DND-41 (cell line): ENCODE measurements at regions not wholly inside any gene's neighbourhood (a gene's known extent, or its start where the extent isn't known, plus 50 kb on each side); places are given as distances from the start of the nearest gene placed in this dataset.

Experiments
- ATAC-seq: fragments of 200-7000 bp; cut with Tn5 transposase; 3 replicates; pipeline ENCODE4 v1.9.1; 2021; ENCODE audit warnings: low read depth; ENCODE audit not compliant: insufficient read depth
- DNase-seq: peaks from one replicate; pipeline ENCODE4 v3.0.0-alpha.2; 2020
- H2AFZ ChIP-seq: 2 replicates; pipeline ENCODE4 v1.6.0; 2012; ENCODE audit warnings: low read depth, low read length
- H3K27ac ChIP-seq: 2 replicates; pipeline ENCODE4 v1.5.1; 2012; ENCODE audit warnings: low read length, inconsistent platforms
- H3K27me3 ChIP-seq: fragments of 200-600 bp; sonication (generic); 2 replicates; pipeline ENCODE4 v1.6.0; 2012; ENCODE audit warnings: low read length, mild to moderate bottlenecking, inconsistent platforms; ENCODE audit not compliant: insufficient read depth, poor library complexity
- H3K36me3 ChIP-seq: 2 replicates; pipeline ENCODE4 v1.5.1; 2012; ENCODE audit warnings: low read length, inconsistent platforms; ENCODE audit not compliant: insufficient read depth
- H3K4me1 ChIP-seq: 2 replicates; pipeline ENCODE4 v1.5.1; 2012; ENCODE audit warnings: mild to moderate bottlenecking, low read length; ENCODE audit not compliant: insufficient read depth
- H3K4me2 ChIP-seq: 2 replicates; pipeline ENCODE4 v1.6.0; 2012; ENCODE audit warnings: mild to moderate bottlenecking, moderate library complexity, low read length, inconsistent platforms; ENCODE audit not compliant: insufficient read depth
- H3K4me3 ChIP-seq, 2 experiments: fragments of 200-600 bp in 1 of 2; shearing (Covaris generic) in 1 of 2; 2 replicates each; pipeline ENCODE4 v1.5.1; 2012 to 2016; ENCODE audit warnings: inconsistent platforms in 2 of 2, low read length in 2 of 2, mild to moderate bottlenecking in 2 of 2, low read depth in 1 of 2, moderate library complexity in 1 of 2
- H3K79me2 ChIP-seq: 2 replicates; pipeline ENCODE4 v1.6.0; 2012; ENCODE audit warnings: low read length, inconsistent platforms; ENCODE audit not compliant: insufficient read depth
- H3K9ac ChIP-seq: 2 replicates; pipeline ENCODE4 v1.6.0; 2012; ENCODE audit warnings: low read depth, mild to moderate bottlenecking, inconsistent platforms, low read length, moderate library complexity
- H3K9me3 ChIP-seq: 2 replicates; pipeline ENCODE4 v1.5.1; 2012; ENCODE audit warnings: low read length, moderate library complexity, mild to moderate bottlenecking, inconsistent platforms; ENCODE audit not compliant: insufficient read depth, severe bottlenecking
- H4K20me1 ChIP-seq: 2 replicates; pipeline ENCODE4 v1.6.0; 2012; ENCODE audit warnings: low read length; ENCODE audit not compliant: insufficient read depth
- CTCF ChIP-seq: IDR thresholded peaks from 2 replicates; pipeline ENCODE4 v1.5.1; 2012; ENCODE audit warnings: borderline replicate concordance, low read length, moderate library complexity, mild to moderate bottlenecking; ENCODE audit not compliant: poor library complexity, severe bottlenecking; ENCODE audit errors: extremely low read depth
- EZH2 ChIP-seq: IDR thresholded peaks from 3 replicates; pipeline ENCODE4 v1.6.1; 2012; ENCODE audit warnings: borderline replicate concordance, low read depth, mild to moderate bottlenecking, moderate library complexity, low read length, inconsistent platforms; ENCODE audit not compliant: severe bottlenecking

- Histone ChIP-seq H3K36me3 (no peaks in the 10 kb centered on the region), H3K27ac (no peak overlapping the region), H3K9ac (no peak overlapping the region), H4K20me1 (no peaks in the 10 kb centered on the region), H3K79me2 (no peaks in the 10 kb centered on the region), H2AFZ (no peak overlapping the region), H3K9me3 (no peaks in the 10 kb centered on the region), H3K27me3 (peaks cover 14% of the 10 kb centered on the region), H3K4me1 (no peaks in the 10 kb centered on the region), H3K4me2 (no peak overlapping the region), H3K4me3 (no peak overlapping the region)
- TF ChIP-seq EZH2 (no peak), CTCF (no peak)
- ATAC-seq (no peak), DNase-seq (no peak)
Observed at GRCh38 chr15:31577108-31577507, 250.5 kb downstream of the KLF13 start.

GRCh38 chr15:31579282-31579681 is 252.6 kb downstream of the KLF13 start:
- DNase-seq (no peak), ATAC-seq (no peak)
- H3K36me3 ChIP-seq: no peaks in the 10 kb centered on the region
- no peak overlapping the region for H3K27ac ChIP-seq
- no peak overlapping the region for H2AFZ ChIP-seq
- H3K4me2 ChIP-seq: no peak overlapping the region
- peaks cover 12% of the 10 kb centered on the region for H3K27me3 ChIP-seq
- no peak overlapping the region for H3K4me3 ChIP-seq
- no peaks in the 10 kb centered on the region for H3K79me2 ChIP-seq
- H3K4me1 ChIP-seq: no peaks in the 10 kb centered on the region
- no peak overlapping the region for H3K9ac ChIP-seq
- TF ChIP-seq CTCF (no peak), EZH2 (no peak)
- no peaks in the 10 kb centered on the region for H3K9me3 ChIP-seq
- H4K20me1 ChIP-seq: no peaks in the 10 kb centered on the region

- H3K4me1 ChIP-seq: no peaks in the 10 kb centered on the region
- H3K79me2 ChIP-seq: no peaks in the 10 kb centered on the region
- no peak overlapping the region for H2AFZ ChIP-seq
- H4K20me1 ChIP-seq: no peaks in the 10 kb centered on the region
- ATAC-seq (no peak), DNase-seq (no peak)
- H3K36me3 ChIP-seq: no peaks in the 10 kb centered on the region
- H3K27ac ChIP-seq: no peak overlapping the region
- no peak overlapping the region for H3K4me3 ChIP-seq
- H3K27me3 ChIP-seq: peaks cover 9% of the 10 kb centered on the region
- no peak overlapping the region for H3K4me2 ChIP-seq
- H3K9ac ChIP-seq: no peak overlapping the region
- TF ChIP-seq EZH2 (no peak), CTCF (no peak)
- no peaks in the 10 kb centered on the region for H3K9me3 ChIP-seq
Observed at GRCh38 chr15:31579976-31580375, 253.3 kb downstream of the KLF13 start.

- Histone ChIP-seq H3K9me3 (no peaks in the 10 kb centered on the region), H3K36me3 (no peaks in the 10 kb centered on the region), H3K27me3 (peaks cover 3% of the 10 kb centered on the region), H3K79me2 (no peaks in the 10 kb centered on the region), H2AFZ (no peak overlapping the region), H3K27ac (no peak overlapping the region), H3K4me3 (no peak overlapping the region), H3K4me1 (no peaks in the 10 kb centered on the region), H3K4me2 (no peak overlapping the region), H3K9ac (no peak overlapping the region), H4K20me1 (no peaks in the 10 kb centered on the region)
- no peak for TF ChIP-seq CTCF
- no peak for TF ChIP-seq EZH2
- no peak for ATAC-seq
- no peak for DNase-seq
Observed at GRCh38 chr15:31584195-31584594, 257.6 kb downstream of the KLF13 start.
